Amniotic epithelial cell (primary cell): ENCODE measurements at regions not wholly inside any gene's neighbourhood (a gene's known extent, or its start where the extent isn't known, plus 50 kb on each side); places are given as distances from the start of the nearest gene placed in this dataset.

Source experiments
- DNase-seq: peaks from one replicate; pipeline ENCODE4 v3.0.0-alpha.2; 2010; ENCODE audit warnings: low read depth

DNA sequence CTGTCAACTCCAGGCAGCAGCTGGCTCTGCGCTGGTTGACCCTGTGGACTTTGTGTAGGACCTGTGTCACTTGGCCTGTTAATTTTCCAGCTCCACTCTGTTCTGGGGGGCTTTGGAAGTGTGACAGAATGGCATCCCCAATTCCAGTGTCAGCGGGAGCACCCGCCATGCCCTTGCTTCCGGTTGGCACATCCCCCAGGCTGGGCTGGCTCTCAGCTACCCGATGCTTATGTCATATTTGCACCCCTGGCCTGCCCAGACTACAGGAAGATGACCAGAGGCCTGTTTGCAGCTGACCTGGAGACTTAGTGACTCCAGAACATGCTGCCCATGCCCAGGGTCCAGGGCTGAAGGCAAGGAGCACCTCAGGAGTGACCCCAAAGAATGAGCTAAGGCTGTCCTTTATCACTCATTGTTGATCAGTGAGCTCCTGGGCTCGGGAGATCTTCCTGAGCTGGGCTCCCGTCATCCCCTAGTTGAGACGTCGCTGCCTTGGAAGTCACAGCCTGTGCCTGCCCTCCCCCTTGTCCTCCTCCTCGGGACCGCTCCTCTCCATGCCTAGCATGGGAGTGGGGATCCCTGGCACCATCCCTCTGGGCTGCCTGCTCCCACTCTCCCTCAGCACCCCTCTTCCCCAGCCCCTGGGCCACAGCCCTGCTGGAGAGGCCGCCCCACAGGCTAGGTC, 163.4 kb upstream of the RTL1 start:
- no peak for DNase-seq

DNA sequence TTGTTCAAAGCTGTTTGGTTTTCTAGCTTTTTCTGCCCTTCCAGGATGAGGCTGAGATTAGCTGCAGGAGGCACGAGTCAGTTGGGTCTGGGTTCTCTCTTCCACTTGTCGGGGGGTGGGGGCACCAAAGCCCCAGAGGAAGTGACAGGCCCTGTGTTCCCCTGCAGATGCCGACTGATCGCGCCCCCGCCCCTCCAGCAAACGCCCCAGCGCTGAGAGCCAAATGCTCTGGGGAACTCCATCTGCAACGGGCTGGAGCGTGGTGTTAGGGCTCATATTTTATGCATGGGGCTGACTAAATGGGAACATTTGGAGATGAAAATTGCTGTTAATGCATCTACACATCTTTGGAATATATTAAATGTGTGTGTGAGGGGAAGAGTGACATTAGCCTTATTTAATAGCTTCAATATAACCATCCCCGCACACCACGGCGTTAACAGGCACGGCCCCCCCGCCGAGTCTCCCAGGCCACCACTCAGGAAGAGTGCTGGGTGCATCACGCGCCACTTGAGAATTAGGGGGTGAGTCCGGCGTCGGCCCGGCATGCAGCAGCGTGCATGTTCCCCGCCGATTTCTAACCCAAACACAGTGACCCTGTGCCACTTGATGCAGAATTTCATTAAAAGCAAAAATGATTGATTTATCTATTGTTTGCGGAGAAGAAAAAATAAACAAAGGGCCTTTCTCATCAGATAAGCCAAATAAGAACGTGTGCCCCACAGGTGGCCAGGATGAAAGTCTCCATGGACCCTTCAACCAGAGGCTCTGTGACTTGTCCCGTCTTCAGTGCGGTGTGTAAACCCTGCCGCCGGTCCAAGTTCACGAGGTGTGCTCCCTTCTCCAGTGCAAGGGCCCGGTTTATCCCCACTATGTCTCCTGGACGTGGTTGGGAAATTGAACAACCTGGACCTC, 165.0 kb upstream of the RTL1 start:
- no peak for DNase-seq

GRCh38 chr14:101069228-101069549, 165.7 kb upstream of the RTL1 start:
- no peak for DNase-seq

- no peak for DNase-seq
These were observed 166.3 kb upstream of the RTL1 start for GRCh38 chr14:101069666-101070362.

DNA sequence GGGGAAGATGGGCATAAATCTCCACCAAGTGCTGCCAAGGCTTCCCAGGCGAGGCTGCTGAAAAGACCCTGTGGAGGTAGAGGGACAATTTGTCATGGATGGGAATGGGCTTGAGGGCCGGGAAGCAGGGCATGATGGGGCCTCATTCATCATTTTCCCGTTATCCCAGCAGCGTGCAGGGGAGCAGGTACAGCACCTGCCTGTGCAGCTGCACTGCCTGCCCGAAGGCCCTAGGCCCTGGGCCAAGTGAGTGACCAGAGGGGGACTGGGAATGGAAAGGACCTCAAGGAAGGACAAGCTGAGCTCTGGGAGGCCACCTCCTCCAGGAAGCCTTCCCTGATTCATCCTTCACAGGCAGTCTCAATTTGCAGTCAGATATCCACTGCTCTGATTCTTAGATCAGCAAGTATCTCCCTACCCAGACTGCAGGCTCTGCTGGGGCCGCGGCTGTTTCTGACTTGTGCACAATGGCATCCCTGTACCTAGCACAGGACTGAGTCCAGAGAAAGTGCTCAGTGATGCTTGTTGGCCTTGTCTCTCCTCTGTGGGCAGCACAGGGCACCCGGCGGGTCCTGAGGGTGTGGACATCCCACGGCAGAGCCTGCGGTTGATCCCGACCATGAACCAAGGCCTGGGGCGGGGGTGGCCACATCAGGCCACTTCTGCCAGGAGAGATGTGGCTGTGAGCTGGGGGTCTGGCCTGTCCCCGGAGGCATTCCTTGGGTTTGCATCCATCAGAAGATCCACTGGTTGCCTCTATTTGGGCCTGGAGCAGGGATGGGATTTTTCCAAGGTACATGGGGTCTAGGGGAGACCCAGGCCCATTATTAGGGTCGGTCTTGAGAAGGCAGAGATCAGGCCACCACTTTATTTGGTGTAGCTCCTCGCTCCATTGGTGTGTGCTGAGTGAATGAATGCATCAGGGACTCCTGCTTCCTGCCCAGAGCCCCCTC, 167.3 kb upstream of the RTL1 start:
- DNase-seq = no peak

DNA sequence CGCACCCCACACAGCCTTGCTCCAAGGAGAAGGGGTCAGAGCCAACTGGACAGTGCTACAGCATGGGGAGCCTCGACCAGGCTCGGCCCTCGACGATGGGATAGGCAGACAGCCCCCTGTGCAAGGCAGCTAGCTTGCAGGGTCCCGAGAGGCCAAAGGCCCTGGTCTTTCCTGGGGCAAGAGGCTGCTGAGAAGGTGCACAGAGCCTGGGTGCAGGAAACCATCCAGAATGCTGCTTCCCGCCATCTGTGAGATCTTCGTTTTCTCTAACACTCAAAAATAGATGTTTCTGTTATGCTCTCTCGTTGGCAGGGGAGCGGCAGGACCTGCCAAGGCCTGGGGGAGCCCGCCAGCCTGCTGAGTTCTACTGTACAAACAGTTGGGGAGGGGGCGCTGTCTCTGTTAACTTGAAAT, 168.0 kb upstream of the RTL1 start:
- no peak for DNase-seq

- DNase-seq = no peak
These were observed 168.5 kb upstream of the RTL1 start for GRCh38 chr14:101072070-101072469.

- DNase-seq = peak; percentile 16
These were observed 169.0 kb upstream of the RTL1 start for GRCh38 chr14:101072531-101072930.

DNA sequence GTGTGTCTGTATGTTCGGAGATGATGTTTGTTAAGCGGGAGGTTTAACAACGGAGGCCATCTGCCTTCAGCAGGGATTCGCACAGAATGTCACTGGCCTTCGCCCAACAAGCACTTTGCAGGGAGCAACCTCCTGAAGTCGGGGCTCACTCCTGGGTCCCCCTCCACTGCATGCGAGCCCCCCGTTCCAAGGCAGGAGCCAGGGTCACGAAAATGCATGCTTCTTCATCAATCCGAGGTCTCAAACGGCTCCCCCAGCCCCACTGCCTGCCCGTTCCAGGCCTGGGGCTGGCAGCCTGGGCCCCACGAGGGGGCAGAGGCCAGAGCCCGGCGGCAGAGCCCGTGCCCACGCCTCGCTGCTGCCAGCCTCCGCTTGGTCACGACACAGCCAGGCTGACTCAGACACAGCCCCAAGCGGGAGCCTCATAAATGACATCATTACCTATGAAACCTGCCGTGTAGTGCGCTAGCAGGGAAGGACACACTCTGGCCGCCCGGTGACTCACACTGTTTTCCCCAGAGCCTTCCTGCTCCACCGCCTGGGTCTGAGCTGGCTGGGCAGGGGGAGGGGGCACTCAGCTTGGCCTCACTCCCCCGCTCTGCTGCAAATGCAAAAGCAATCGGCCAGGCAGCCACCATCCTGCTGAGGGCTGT, 169.5 kb upstream of the RTL1 start:
- DNase-seq = peak; percentile 96

GRCh38 chr14:101073598-101073965, 170.1 kb upstream of the RTL1 start:
- DNase-seq = no peak

DNA sequence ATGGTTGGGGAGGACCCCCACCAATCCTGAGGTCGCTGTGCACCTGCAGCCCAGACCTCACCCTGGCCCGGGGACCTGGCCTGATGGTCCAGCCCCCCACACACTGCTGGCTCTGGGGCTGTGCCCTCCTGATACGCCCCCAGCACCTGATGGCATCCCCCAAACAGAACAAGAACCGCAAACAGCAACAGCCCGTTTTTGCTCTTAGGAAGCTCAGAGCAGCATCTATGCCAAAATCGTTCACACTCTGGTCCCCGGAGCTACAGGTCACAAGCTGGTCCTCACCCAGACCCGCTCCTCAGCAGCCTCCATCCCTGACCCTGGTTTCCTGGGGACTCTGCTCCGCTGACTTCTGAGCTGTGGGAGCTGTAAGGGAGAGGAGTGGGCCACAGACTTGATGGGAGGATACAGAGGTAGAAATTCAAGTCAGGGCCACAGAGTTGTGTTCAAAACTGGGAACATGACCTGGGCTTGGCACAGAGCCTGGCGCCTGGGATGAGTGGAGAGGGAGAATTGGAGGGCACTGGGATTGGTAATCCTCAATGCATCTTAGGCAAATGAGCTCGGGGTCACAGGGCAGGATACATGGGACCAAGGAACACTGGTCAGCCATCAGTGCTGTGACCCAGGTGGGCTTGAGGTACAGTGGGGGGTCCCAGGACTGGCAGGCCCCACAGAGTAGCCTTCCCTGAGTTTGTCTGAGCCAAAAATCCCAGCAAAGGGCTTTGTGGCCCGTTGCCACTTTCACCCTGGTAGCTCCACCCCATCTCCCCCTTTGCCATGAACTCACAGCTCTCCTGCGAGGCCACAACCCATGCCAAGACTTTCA, 170.9 kb upstream of the RTL1 start:
- DNase-seq = no peak

DNA sequence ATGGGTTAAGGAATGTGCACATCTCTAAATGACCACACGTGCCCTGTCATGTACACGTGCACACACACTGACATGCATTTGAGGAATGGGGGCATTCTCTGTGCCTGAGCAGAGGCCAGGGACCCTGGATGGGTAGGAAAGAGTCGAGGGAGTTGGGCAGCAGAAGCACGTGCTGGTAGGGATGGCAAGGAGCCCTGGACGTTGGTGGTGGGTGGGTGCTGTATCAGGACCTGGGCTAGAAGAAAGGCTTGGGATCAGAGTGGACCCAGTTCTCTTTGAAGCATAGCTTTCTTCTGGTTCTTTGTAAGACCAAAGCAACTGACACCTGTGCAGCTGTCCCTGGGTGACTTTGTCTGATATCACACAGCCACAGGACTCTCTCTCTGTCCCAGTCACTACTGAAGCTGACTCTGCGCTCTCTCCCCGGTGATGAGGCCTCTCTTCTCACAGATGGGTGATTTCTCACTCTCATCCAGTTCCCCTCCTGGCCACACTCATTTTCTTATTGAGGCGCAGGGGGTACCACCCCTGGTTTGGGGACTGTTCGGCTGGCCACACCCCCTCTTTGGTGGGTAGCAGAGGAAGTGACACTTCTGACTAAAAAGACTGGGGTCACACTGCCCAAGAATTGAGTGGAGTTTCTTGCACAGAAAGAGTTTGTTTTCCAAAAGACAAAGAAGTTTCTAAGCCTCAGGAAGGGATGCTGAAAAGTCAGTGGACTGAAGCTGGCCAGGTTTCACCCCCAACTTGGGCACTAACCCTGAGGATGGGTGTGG, 171.7 kb upstream of the RTL1 start:
- no peak for DNase-seq

GRCh38 chr14:101075801-101076413, 172.4 kb upstream of the RTL1 start:
- no peak for DNase-seq

GRCh38 chr14:101076451-101077198, 173.1 kb upstream of the RTL1 start:
- no peak for DNase-seq

DNA sequence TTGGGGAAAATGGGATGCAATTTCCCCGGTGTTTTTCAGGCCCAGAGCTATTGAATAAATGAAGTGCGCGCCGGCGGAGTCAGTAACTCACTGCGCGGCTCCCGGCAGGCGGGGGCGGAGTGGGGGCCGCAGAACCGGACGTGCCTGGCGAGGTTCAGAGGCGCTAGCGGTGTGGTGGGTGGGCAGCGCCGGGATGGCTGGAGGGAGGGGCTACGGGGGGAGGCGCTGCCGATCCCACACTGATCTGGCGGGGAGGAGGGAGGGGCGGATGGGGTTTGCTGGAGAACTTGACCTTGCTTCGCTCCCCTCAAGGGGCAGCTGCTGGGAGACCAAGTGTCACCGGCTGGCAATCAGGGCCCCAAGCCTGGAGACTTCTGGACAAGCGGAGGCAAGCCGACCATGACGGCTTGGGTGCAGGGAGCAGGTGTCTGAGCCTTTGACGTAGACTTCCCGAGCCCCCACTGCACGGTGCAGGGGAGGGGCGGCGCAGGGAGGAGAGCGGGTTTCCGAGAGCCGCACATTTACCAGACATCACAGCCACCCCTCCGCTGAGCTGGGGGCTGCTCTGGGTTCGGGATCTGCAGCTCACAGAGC, 174.1 kb upstream of the RTL1 start:
- peak; percentile 34 for DNase-seq

- no peak for DNase-seq
These were observed 174.8 kb upstream of the RTL1 start for GRCh38 chr14:101078170-101078891.

DNA sequence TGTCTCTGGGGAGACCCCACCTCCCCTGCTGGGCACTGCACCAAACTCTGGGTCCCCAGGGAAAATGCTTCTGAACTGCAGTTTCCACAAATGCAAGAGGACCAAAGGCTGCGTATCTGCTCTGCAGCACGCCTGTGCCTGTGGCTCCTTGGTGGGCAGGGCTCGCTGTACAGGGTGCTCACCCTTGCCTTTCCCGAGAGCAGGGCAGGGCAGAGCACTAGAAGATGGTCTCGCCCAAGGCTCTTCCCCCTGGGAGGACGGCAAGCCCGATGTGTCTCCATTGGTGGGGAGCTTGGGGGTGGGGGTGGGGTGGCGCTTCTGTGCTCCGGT, 175.3 kb upstream of the RTL1 start:
- no peak for DNase-seq
